ENCODE measurements at regions not wholly inside any gene's neighbourhood (a gene's known extent, or its start where the extent isn't known, plus 50 kb on each side); places are given as distances from the start of the nearest gene placed in this dataset.

GRCh38 chr20:24870057-24870456 lies 79.0 kb upstream of the CST7 start:
- no CpG with 5 or more reads among the region's 3 CpGs for WGBS, 2 donors (ENCODE audit: extremely low coverage in 2 of 2, insufficient read length in 2 of 2, insufficient replicate concordance in 1 of 2)
- H3K14ac ChIP-seq (ENCODE audit: low read length), result no peak overlapping the region
- H3K4me1 ChIP-seq (ENCODE audit: control insufficient read depth in 2 of 2, insufficient read depth in 1 of 2, low read depth in 1 of 2, low read length in 2 of 2), result peaks cover 0 to 8% of the 10 kb centered on the region in 2 donors
- no peak overlapping the region for H2BK15ac ChIP-seq (ENCODE audit: low read length)
- no peak overlapping the region for H4K91ac ChIP-seq (ENCODE audit: low read depth, low read length, poor library complexity)
- H2BK120ac ChIP-seq (ENCODE audit: low read depth, low read length), result no peak overlapping the region
- H3K79me1 ChIP-seq (ENCODE audit: low read depth, low read length), result no peaks in the 10 kb centered on the region
- no peaks in the 10 kb centered on the region for H3K27me3 ChIP-seq (ENCODE audit: control insufficient read depth in 3 of 3, insufficient read depth in 3 of 3, low read depth in 1 of 3, low read length in 3 of 3)
- H3K27ac ChIP-seq (replicated peaks; ENCODE audit: low read length), result no peak overlapping the region
- H3K4ac ChIP-seq (ENCODE audit: low read length), result no peak overlapping the region
- no peak overlapping the region for H2BK5ac ChIP-seq (ENCODE audit: low read length)
- no peak overlapping the region for H2AK5ac ChIP-seq (ENCODE audit: low read depth, low read length)
- no peak overlapping the region for H3K9ac ChIP-seq (ENCODE audit: low read depth, low read length, poor library complexity)
- H3K4me2 ChIP-seq (ENCODE audit: insufficient read depth, low read length, poor library complexity, severe bottlenecking), result no peak overlapping the region
- peaks cover 0 to 15% of the 10 kb centered on the region in 2 donors for H3K9me3 ChIP-seq (replicated peaks in 1 of 2; ENCODE audit: control insufficient read depth in 2 of 2, insufficient read depth in 1 of 2, low read depth in 1 of 2, low read length in 2 of 2)
- no peak for DNase-seq (ENCODE audit: low spot score)
- no peak overlapping the region for H3K4me3 ChIP-seq (ENCODE audit: low read length in 2 of 2)
- no peak overlapping the region for H3K18ac ChIP-seq (ENCODE audit: low read length)
- no peak overlapping the region for H2AFZ ChIP-seq (ENCODE audit: low read length)
- H3K23ac ChIP-seq (ENCODE audit: low read depth, low read length, poor library complexity), result no peak overlapping the region
- no peak overlapping the region for H4K8ac ChIP-seq (ENCODE audit: low read depth, low read length)
- no peaks in the 10 kb centered on the region for H3K36me3 ChIP-seq (replicated peaks in 1 of 2; ENCODE audit: control insufficient read depth in 2 of 2, insufficient read depth in 2 of 2, low read length in 2 of 2)
- no peak overlapping the region for H2BK12ac ChIP-seq (ENCODE audit: low read length)

GRCh38 chr20:24870881-24871280 lies 78.2 kb upstream of the CST7 start:
- Histone ChIP-seq H2BK12ac (ENCODE audit: low read length) (no peak overlapping the region), H3K4me3 (ENCODE audit: low read length in 2 of 2) (no peak overlapping the region)

GRCh38 chr20:24871480-24872213 lies 77.4 kb upstream of the CST7 start:
- WGBS, 2 donors (ENCODE audit: extremely low coverage in 2 of 2, insufficient read length in 2 of 2, insufficient replicate concordance in 1 of 2), result no CpG with 5 or more reads among the region's 13 CpGs
- no peak for DNase-seq (ENCODE audit: low spot score)
- no peak overlapping the region for H2BK120ac ChIP-seq (ENCODE audit: low read depth, low read length)

More at GRCh38 chr20:24870881-24871280, 78.2 kb upstream of the CST7 start:
- Histone ChIP-seq H3K18ac (ENCODE audit: low read length) (peak overlapping the region; percentile 45), H2AK5ac (ENCODE audit: low read depth, low read length) (no peak overlapping the region), H3K4me2 (ENCODE audit: insufficient read depth, low read length, poor library complexity, severe bottlenecking) (no peak overlapping the region), H2BK15ac (ENCODE audit: low read length) (no peak overlapping the region), H3K27me3 (ENCODE audit: control insufficient read depth in 3 of 3, insufficient read depth in 3 of 3, low read depth in 1 of 3, low read length in 3 of 3) (no peaks in the 10 kb centered on the region), H4K8ac (ENCODE audit: low read depth, low read length) (no peak overlapping the region), H2AFZ (ENCODE audit: low read length) (peak overlapping the region; percentile 41), H2BK5ac (ENCODE audit: low read length) (no peak overlapping the region), H3K4ac (ENCODE audit: low read length) (no peak overlapping the region), H3K23ac (ENCODE audit: low read depth, low read length, poor library complexity) (no peak overlapping the region), H3K14ac (ENCODE audit: low read length) (peak overlapping the region; percentile 5), H2BK120ac (ENCODE audit: low read depth, low read length) (no peak overlapping the region), H3K79me1 (ENCODE audit: low read depth, low read length) (no peaks in the 10 kb centered on the region), H3K36me3 (replicated peaks in 1 of 2; ENCODE audit: control insufficient read depth in 2 of 2, insufficient read depth in 2 of 2, low read length in 2 of 2) (no peaks in the 10 kb centered on the region), H3K27ac (replicated peaks; ENCODE audit: low read length) (no peak overlapping the region), H3K9me3 (replicated peaks in 1 of 2; ENCODE audit: control insufficient read depth in 2 of 2, insufficient read depth in 1 of 2, low read depth in 1 of 2, low read length in 2 of 2) (peaks cover 0 to 7% of the 10 kb centered on the region in 2 donors), H3K9ac (ENCODE audit: low read depth, low read length, poor library complexity) (no peak overlapping the region), H4K91ac (ENCODE audit: low read depth, low read length, poor library complexity) (peak overlapping the region; percentile 19), H3K4me1 (ENCODE audit: control insufficient read depth in 2 of 2, insufficient read depth in 1 of 2, low read depth in 1 of 2, low read length in 2 of 2) (peaks cover 0 to 8% of the 10 kb centered on the region in 2 donors)
- no CpG with 5 or more reads among the region's 8 CpGs for WGBS, 2 donors (ENCODE audit: extremely low coverage in 2 of 2, insufficient read length in 2 of 2, insufficient replicate concordance in 1 of 2)
- no peak for DNase-seq (ENCODE audit: low spot score)

DNA sequence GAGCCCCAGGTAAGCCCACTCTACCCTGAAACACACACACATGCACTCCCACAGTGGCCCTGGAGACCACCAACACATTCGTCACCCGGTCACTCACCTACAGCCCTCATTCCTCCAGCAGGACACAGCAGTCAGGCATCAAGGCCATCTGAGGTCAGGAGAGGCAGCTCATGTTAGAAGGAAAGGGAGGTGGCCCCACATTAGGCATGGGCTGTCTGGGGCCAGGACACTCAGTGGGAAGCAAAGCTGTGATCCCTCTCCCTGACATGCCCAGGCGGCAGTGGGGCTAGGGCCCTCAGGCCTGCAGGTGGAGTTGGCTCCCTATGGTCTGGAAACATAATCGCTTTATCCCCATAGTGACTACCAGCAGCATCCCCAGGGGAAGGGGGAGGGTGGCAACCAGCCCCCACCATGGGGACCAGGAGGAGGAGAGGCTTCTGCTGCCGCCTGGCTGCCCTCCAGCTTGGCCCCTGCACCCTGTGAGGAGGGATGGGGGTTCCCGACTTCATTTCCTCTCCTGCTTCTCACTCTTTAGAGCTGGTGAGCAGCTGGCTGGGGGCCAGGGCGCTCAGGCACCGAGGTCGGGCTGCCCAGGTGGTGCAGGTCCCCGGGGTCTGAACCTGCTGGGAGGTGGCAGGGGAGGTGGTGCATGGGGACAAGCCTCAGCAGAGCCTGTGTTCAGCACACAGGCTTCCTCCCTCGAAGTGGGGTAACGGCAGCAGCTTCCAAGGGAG lies 76.6 kb upstream of the CST7 start:
- Histone ChIP-seq H3K4me2 (ENCODE audit: insufficient read depth, low read length, poor library complexity, severe bottlenecking) (no peak overlapping the region), H3K4ac (ENCODE audit: low read length) (no peak overlapping the region), H3K27ac (replicated peaks; ENCODE audit: low read length) (no peak overlapping the region), H3K9ac (ENCODE audit: low read depth, low read length, poor library complexity) (peak overlapping the region; percentile 2), H2BK120ac (ENCODE audit: low read depth, low read length) (no peak overlapping the region), H2AFZ (ENCODE audit: low read length) (no peak overlapping the region), H3K27me3 (ENCODE audit: control insufficient read depth in 3 of 3, insufficient read depth in 3 of 3, low read depth in 1 of 3, low read length in 3 of 3) (no peaks in the 10 kb centered on the region), H4K8ac (ENCODE audit: low read depth, low read length) (no peak overlapping the region), H3K9me3 (replicated peaks in 1 of 2; ENCODE audit: control insufficient read depth in 2 of 2, insufficient read depth in 1 of 2, low read depth in 1 of 2, low read length in 2 of 2) (no peaks in the 10 kb centered on the region), H3K14ac (ENCODE audit: low read length) (peak overlapping the region; percentile 48), H3K18ac (ENCODE audit: low read length) (peak overlapping the region; percentile 80), H2BK5ac (ENCODE audit: low read length) (no peak overlapping the region), H2BK12ac (ENCODE audit: low read length) (no peak overlapping the region), H2BK15ac (ENCODE audit: low read length) (no peak overlapping the region), H3K79me1 (ENCODE audit: low read depth, low read length) (no peaks in the 10 kb centered on the region), H3K36me3 (replicated peaks in 1 of 2; ENCODE audit: control insufficient read depth in 2 of 2, insufficient read depth in 2 of 2, low read length in 2 of 2) (no peaks in the 10 kb centered on the region), H3K4me1 (ENCODE audit: control insufficient read depth in 2 of 2, insufficient read depth in 1 of 2, low read depth in 1 of 2, low read length in 2 of 2) (peaks cover 0 to 8% of the 10 kb centered on the region in 2 donors), H3K4me3 (ENCODE audit: low read length in 2 of 2) (no peak overlapping the region), H2AK5ac (ENCODE audit: low read depth, low read length) (peak overlapping the region; percentile 30), H3K23ac (ENCODE audit: low read depth, low read length, poor library complexity) (peak overlapping the region; percentile 1), H4K91ac (ENCODE audit: low read depth, low read length, poor library complexity) (no peak overlapping the region)
- DNase-seq (ENCODE audit: low spot score), result no peak
- no CpG with 5 or more reads among the region's 12 CpGs for WGBS, 2 donors (ENCODE audit: extremely low coverage in 2 of 2, insufficient read length in 2 of 2, insufficient replicate concordance in 1 of 2)

More at GRCh38 chr20:24871480-24872213, 77.4 kb upstream of the CST7 start:
- Histone ChIP-seq H3K4me1 (ENCODE audit: control insufficient read depth in 2 of 2, insufficient read depth in 1 of 2, low read depth in 1 of 2, low read length in 2 of 2) (peaks cover 0 to 8% of the 10 kb centered on the region in 2 donors), H2BK5ac (ENCODE audit: low read length) (no peak overlapping the region), H3K18ac (ENCODE audit: low read length) (peak overlapping the region; percentile 55), H3K27ac (replicated peaks; ENCODE audit: low read length) (no peak overlapping the region), H3K36me3 (replicated peaks in 1 of 2; ENCODE audit: control insufficient read depth in 2 of 2, insufficient read depth in 2 of 2, low read length in 2 of 2) (no peaks in the 10 kb centered on the region), H4K91ac (ENCODE audit: low read depth, low read length, poor library complexity) (no peak overlapping the region), H3K4me3 (ENCODE audit: low read length in 2 of 2) (no peak overlapping the region), H3K23ac (ENCODE audit: low read depth, low read length, poor library complexity) (peak overlapping the region; percentile 1), H2BK12ac (ENCODE audit: low read length) (no peak overlapping the region), H4K8ac (ENCODE audit: low read depth, low read length) (no peak overlapping the region), H3K4ac (ENCODE audit: low read length) (no peak overlapping the region), H3K9ac (ENCODE audit: low read depth, low read length, poor library complexity) (no peak overlapping the region), H3K14ac (ENCODE audit: low read length) (peak overlapping the region; percentile 14), H2BK15ac (ENCODE audit: low read length) (no peak overlapping the region), H2AK5ac (ENCODE audit: low read depth, low read length) (peak overlapping the region; percentile 30), H2AFZ (ENCODE audit: low read length) (no peak overlapping the region), H3K79me1 (ENCODE audit: low read depth, low read length) (no peaks in the 10 kb centered on the region), H3K9me3 (replicated peaks in 1 of 2; ENCODE audit: control insufficient read depth in 2 of 2, insufficient read depth in 1 of 2, low read depth in 1 of 2, low read length in 2 of 2) (peaks cover 0 to 1% of the 10 kb centered on the region in 2 donors), H3K4me2 (ENCODE audit: insufficient read depth, low read length, poor library complexity, severe bottlenecking) (no peak overlapping the region), H3K27me3 (ENCODE audit: control insufficient read depth in 3 of 3, insufficient read depth in 3 of 3, low read depth in 1 of 3, low read length in 3 of 3) (no peaks in the 10 kb centered on the region)
